ENCODE measurements at regions not wholly inside any gene's neighbourhood (a gene's known extent, or its start where the extent isn't known, plus 50 kb on each side); places are given as distances from the start of the nearest gene placed in this dataset.
"Not testable (repeated sequence)": the region's sequence is repeated elsewhere in the genome, so short reads cannot be mapped to it uniquely, and the experiment has no call there.

DNA sequence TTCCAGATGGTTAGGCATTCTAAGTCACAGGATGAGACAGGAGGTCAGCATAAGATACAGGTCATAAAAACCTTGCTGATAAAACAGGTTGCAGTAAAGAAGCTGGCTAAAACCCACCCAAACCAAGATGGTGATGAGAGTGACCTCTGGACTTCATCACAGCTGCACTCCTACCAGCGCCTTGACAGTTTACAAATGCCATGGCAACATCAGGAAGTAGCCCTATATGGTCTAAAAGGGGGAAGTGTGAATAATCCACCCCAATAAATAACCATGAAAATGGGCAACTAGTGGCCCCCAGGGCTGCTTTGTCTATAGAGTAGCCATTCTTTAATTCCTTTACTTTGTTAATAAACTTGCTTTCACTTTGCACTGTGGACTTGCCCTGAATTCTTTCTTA lies 1448.4 kb downstream of the KCNT2 start:
- DNase-seq = not testable (repeated sequence)

DNA sequence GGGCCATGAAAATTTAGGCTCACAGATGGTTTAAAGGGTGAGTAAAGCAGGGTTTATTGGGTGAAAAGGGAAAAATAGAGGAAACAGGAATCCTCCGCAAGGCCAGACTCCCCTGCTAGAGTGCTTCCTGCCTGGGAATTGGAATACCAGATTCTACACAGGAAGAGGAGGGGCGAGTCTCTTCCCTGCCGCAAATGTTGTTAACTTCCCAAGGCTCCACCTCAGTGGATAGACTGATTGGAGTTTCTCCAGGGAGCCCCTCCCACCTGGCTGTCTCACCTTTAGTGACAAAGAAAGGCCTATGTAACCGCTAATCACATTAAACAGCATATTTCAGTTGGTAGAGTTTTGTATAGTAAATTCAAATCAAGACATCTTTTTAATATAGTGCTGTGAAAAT lies 1450.1 kb downstream of the KCNT2 start:
- DNase-seq = no peak

- DNase-seq = no peak
Measured at GRCh38 chr1:195153107-195153506, 1455.1 kb downstream of the KCNT2 start.

- DNase-seq = no peak
Measured at GRCh38 chr1:195150768-195151167, 1457.5 kb downstream of the KCNT2 start.

- DNase-seq = no peak
Measured at GRCh38 chr1:195141294-195141693, 1466.9 kb downstream of the KCNT2 start.

DNA sequence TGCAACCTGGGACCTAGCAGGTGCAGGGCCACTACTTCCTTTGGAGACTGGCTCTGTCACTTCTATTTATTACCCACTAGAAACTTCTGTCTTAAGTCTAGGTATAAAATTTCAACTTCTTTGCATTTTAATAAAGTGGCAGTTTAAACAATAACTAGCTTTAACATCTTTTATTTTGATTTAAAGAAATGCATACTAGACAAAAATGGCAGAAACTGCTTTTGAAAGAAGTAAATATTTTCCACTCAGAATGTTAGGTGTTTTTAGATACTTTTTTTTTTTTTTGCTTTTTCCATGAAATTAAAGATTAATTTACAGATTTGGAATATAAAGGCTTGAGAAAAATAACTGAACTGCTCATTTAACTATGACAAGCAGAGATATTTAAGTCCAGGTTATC lies 1477.6 kb downstream of the KCNT2 start:
- peak; percentile 31 for DNase-seq

DNA sequence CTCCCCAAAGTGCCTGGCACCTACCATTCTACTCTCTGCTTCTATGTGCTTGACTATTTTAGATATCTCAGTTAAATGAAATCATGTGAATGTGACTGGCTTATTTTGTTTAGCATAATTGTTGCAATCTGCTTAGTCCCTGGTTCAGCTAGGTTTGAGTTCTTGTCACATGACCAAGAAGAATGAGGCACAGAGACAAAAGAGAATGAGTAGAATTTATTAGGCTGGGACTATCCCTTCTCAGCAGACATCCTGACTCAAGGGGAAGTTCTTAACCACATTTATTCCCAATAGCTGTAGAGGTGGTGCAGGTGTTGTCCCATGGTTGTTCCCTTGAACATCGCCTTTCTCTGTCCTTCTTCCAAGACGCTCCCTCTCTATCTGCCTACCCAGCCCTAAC lies 1485.7 kb downstream of the KCNT2 start:
- no peak for DNase-seq

DNA sequence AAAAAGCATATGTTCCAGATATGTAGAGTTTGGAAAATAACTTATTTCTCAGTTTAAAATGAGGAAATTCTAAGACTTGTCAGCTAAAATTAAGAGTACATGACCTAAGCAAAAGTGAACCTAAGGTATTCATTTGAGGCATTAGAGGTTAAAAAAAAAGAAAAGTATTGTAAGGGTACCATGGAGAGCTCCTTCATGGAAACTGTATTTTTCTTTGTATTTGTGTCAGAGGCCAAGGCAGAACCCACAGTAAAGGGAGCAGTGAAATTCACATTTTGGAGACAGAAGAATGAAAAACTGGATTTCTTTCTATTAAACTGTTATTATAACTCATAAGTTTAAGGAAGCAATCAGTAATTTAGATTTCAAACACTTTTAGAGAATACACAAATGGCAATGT lies 1494.8 kb downstream of the KCNT2 start:
- no peak for DNase-seq

DNA sequence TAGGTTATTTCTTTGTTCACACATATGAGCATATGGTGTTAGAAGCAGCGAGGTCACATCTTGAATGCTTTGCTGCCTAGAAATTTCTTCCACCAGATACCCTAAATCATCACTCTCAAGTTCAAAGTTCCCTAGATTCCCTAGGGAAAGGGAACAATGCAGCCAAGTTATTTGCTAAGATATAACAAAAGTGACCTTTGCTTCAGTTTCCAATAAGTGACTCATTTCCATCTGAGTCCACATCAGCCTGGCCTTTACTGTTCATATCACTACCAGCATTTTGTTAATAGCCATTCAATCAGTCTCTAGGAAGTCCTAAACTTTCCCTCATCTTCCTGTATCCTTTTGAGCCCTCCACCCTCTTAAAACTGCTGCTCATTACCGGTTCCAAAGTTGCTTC lies 1502.5 kb downstream of the KCNT2 start:
- DNase-seq = no peak

GRCh38 chr1:195105281-195105680 lies 1503.0 kb downstream of the KCNT2 start:
- DNase-seq = no peak

DNA sequence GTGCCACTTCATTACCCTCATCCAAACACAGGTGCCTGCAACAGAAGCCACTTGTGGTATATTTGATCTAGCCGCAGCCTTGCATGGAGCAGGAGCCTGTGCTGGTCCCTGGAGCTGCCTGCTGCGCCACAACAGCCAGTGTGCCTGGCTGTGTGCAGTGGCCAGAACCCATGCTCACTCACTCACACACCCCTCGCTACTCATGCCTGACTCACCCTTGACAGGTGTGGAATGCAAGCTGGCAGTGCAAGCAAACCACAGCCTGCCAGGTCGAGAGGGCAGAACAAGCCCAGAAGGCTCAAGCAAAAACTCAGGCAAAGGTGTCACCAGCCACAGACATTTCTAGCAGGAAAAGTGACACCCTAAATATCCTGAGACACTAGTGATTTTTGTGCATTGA lies 1510.9 kb downstream of the KCNT2 start:
- DNase-seq = peak; percentile 83

GRCh38 chr1:195096051-195096521 lies 1512.2 kb downstream of the KCNT2 start:
- no peak for DNase-seq

- no peak for DNase-seq
Measured at GRCh38 chr1:195085196-195085595, 1523.0 kb downstream of the KCNT2 start.

DNA sequence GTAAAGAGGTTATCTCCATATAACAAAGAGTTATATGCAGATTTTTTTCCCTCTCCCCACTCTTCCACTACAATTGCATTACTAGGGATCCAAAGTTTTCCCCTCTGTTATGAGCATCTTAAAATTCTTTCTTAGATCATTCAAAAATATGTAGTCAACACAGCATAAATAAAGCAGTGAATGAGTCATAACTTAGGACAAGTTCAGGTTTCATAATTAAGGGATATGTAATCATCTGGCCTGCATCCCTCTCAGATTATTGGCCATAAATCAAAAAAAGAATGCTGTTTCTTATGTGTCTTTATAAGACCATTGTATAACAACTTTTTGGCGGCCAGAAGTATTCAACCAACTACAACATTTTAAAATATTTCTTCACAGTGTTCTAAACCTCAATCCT lies 1526.1 kb downstream of the KCNT2 start:
- DNase-seq = no peak

GRCh38 chr1:195076682-195077081 lies 1531.6 kb downstream of the KCNT2 start:
- DNase-seq = no peak

DNA sequence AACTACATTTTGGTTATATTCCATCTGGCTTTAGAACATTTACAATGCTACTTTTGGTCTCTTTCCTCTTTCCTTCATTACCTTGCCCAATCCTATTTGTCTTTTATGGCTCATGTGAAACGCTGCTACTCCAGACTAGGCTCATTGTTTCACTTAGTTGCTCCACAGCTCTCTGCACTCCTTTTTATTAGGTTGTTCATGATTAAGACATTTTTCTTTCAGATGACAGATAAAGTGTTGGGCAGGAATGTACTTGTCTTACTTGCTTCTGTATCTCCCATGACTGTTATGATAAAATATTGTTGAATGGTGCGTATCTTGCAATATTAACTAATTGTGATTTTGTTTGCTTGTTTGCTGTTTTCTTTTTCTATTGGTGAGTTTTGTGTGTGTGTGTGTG lies 1532.3 kb downstream of the KCNT2 start:
- no peak for DNase-seq

- no peak for DNase-seq
Measured at GRCh38 chr1:195071461-195071860, 1536.8 kb downstream of the KCNT2 start.

DNA sequence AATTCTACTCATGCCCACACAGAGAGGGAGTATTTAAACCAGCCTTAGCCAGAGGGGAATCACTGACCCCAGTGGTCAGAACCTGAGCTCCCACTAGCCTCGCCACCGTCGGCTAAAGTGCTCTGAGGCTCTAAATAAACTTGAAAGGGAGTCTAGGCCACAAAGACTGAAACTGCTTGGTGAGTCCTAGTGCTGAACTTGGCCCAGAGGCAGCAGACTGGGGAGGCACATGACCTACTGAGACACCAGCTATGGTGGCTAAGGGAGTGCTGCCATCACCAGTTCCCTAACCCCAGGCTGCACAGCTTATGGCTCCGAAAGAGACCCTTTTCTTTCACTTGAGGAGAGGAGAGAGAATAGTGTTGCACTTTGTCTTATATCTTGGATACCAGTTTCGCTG lies 1542.8 kb downstream of the KCNT2 start:
- no peak for DNase-seq

DNA sequence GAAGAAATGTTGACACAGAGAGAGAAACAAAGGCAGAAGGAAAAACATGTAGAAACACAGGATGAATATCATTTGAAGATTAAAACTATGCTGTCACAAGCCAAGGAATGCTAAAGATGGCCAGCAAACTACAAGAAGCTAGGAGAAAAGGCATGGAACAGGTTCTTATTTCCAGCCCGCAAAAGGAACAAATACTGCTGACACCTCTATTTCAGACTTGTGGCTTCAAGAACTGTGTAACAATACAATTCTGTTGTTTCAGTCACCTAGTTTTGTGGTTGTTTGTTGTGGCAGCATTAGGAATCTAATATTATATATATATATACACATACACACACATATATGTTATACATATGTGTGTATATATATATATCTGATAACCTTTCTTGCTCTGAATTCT lies 1543.9 kb downstream of the KCNT2 start:
- DNase-seq = no peak

- DNase-seq = no peak
Measured at GRCh38 chr1:195054217-195054687, 1554.0 kb downstream of the KCNT2 start.

GRCh38 chr1:195053478-195053877 lies 1554.8 kb downstream of the KCNT2 start:
- no peak for DNase-seq

GRCh38 chr1:195047772-195048171 lies 1560.5 kb downstream of the KCNT2 start:
- DNase-seq = no peak

GRCh38 chr1:195045072-195045471 lies 1563.2 kb downstream of the KCNT2 start:
- no peak for DNase-seq

DNA sequence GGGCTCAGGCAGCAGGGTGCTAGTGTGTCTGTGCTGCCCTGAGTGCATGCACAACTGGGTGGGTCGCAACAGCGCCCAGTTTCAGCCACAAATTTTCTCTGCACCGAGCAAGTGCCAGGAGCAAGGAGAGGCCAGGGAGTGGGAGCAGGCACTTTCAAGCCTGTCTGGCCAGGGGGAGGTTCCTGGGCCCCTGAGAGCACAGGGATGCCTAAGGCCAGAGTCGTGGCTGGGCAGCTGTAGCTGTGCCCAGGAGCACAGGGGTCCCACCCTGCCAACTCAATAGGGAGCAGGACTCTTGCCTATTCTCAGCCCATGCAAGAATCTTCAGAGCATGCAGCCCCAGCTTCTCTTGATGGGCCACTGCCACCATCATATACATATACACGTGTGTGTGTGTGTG lies 1577.4 kb downstream of the KCNT2 start:
- DNase-seq = no peak

GRCh38 chr1:195026792-195027191 lies 1581.4 kb downstream of the KCNT2 start:
- no peak for DNase-seq

DNA sequence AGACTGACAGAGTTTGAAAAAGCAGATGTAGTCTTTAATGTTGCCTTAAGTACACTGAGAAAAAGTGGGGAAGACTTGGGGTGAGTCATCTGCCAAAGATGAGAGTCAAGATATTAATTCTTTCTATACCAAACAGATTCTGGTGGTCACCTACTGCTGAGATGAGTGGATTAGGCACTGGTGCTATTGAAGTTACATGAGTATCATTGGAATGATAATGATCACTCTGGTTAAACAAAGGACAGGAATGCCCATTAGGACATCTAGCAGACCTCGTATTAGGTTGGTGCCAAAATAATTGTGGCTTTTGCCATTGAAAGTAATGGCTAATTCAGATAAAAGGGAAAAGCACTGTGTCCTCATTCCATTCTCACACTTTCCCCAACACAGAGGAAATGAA lies 1588.9 kb downstream of the KCNT2 start:
- DNase-seq = no peak
